GM18870 (cell line): ENCODE measurements at regions not wholly inside any gene's neighbourhood (a gene's known extent, or its start where the extent isn't known, plus 50 kb on each side); places are given as distances from the start of the nearest gene placed in this dataset.
A peak's percentile ranks its signal among the peaks of the same experiment; 100 is the strongest.

ENCODE experiments used
- ATAC-seq: cut with Tn5 transposase; IDR thresholded peaks from one replicate; pipeline ENCODE4 v1.9.1; 2021; ENCODE audit warnings: moderate library complexity; ENCODE audit not compliant: unreplicated experiment

DNA sequence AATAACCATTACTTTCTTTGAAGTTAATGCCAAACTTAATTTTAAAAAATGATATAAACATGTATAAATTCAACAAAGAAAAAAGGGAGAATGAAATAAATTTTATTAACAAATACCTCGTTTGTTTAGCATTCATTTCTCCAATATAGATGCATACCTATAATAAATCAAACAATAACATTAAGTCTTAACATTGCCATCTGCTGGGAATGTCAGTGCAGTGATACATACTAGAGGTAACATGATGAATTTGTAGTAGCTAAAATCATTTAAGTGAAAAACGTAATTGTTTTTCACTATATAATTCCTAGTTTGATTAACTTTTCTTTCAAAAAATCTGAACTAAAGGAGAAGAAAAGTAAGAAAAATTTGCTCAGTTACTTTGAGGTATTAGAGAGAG, 340.2 kb upstream of the CBLB start:
- no peak for ATAC-seq

DNA sequence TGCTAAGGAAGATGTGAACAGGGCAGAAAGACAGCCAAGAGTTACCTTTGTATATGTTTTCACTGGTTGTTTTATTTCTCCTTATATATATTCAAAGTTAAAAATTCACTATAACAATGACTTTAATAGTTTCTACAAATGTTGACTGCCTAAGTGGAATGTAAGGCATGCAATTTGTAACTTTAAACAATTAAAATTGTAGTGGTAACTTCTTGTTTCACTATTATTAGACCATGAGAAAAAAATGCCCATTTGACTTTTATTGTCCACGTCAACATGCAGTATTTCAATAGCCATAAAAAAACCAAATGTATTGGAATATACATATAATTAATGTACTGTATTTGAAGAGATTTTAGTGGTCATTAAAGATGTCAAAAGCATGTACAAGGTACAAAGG, 340.7 kb upstream of the CBLB start:
- ATAC-seq: no peak

DNA sequence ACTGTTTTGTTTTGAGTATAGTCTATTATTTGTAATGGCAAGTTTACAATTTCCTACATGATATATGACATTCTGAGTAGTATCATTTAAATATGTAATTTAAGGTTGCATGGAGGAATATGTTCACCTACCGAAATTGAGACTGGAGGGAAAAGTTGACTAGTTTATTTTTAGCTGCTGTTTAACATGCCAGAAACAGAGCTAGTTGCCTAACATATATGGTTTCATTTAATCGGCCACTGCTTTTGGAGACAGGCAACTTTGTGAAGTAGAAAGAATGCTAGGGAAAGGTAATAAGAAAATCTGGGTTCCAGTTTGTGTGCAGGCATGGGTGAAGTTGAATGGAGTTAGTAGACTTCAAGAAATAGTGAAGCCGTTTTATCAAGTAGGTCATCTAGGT, 342.1 kb upstream of the CBLB start:
- no peak for ATAC-seq

DNA sequence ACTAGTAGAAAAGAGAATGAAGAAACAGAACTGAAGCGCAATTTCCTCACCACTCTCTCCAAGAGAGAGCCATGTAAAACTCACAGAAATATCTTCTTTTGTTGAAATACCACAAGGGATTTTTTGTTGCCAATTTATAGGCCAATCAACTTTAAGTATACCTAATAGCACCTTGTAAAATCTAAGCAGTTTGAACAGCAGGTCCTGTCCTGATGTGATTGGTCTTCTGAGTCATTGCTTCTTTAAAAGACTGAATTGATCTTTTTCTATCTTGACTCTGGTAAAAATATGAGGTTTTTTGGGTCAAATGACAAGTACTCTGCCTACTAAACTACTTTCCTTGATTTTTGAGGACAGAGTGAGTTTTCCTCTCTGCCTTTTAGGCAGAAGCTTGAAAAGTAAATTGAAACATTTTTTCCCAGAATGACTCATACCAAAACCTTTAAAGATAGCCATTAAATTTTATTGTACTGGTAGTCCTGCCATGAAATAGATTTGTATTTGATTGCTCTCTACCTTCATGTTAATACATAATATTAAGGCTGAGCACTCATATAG, 343.9 kb upstream of the CBLB start:
- no peak for ATAC-seq

DNA sequence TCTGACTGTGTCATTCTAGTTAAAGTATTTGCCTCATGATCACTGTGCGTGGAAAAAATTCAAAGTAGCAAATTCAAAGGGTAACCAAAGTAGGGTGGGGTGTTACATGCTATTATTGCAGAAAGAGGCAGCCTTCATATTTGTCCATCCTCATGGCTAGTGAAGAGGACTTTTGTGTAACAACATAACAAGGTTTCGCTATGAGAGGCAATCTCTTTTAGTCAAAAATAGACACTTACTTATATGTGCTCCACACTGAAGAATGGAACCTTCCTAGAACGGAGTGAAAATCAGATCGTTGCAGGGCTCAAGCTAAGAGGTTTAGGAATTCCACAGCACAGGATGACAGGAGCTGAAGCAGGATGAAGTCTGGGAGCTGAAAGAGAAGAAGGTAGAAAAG, 345.1 kb upstream of the CBLB start:
- no peak for ATAC-seq

DNA sequence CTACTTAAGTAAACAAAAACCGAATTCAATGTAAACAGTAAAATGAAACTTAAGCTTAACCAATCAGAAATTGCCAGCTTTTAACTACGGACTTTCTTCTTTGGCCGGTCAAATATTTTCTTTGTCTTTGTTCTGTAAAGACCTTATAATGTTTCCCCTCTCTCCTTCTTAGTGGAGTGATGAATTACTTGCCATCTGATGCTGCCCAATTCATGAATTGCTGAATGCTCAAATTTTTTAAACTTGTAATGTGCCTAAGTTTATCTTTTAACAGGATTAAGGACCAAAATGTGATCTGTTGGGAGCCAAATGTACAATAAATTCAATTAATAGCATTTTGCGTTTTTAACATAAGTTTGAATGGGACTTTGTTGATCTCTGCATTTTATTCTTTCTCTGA, 345.8 kb upstream of the CBLB start:
- ATAC-seq: no peak

DNA sequence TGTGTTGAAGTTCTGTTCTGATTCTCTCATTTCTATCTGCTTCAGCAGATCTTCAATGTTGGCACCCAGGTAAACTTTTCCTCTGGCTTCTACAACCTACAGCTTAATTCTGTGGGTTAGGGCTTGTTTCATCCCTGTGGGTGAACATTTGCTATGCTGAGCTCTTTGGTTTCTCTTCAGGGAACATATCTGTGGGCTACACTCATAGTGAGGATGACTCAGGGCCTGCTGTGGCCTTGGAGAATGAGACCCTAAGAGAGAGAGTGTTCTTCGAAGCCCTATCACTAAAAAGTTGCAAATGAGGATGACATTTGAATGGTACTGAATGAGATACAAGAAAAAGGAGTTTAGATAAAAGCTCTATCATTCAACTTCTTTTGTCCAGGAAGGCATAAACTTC, 346.2 kb upstream of the CBLB start:
- ATAC-seq: no peak

DNA sequence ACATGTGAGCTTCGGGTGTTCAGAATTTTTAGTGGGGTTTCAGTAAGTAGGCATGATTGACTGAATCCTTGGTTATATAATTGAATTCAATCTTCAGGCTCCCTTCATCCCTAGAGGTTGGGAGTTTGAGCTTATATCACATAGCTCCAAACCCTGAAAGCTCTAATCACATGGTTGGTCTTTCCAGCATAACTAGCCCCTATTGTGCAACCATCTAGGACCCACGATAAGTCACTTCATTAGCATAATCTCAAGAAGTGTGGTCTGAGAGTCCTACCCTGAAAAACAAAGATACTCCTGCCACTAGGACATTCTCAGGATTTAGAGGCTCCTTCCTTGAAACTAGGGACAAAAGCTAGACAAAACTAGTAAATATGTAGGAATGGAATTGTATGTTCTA, 348.9 kb upstream of the CBLB start:
- ATAC-seq: no peak

DNA sequence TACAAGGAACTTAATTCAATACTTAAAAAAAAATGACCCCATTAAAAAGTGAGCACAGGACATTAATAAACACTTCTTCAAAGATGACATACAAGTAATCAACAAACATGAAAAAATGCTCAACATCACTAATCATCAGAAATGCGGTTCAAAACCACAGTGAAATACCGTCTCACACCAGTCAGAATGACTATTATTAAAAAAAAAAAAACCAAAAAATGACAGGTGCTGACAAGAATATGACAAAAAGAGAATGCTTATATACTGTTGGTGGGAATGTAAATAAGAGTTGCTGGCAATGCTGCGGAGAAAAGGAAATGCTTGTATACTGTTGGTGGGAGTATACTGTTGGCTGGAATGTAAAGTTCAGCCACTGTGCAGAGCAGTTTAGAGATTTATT, 358.3 kb upstream of the CBLB start:
- no peak for ATAC-seq

DNA sequence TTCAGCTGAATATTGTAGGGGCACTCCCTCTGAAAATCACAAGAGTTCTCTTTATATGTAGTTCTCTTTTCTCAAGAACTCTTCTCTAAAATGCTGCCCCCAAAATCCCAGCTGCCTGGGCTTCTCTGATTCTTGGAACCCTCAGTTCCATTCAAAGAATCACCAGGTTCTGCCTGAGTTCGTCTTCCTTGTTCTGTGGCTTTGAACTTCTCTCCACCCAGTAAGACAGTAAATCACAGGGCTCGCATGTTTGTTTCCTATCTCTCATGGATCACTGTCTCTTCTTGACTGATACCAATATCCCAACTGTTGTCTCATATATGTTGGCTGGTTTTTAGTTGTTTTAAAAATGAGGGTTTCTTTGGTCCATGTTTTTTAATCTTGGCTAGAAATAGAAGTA, 359.5 kb upstream of the CBLB start:
- no peak for ATAC-seq

DNA sequence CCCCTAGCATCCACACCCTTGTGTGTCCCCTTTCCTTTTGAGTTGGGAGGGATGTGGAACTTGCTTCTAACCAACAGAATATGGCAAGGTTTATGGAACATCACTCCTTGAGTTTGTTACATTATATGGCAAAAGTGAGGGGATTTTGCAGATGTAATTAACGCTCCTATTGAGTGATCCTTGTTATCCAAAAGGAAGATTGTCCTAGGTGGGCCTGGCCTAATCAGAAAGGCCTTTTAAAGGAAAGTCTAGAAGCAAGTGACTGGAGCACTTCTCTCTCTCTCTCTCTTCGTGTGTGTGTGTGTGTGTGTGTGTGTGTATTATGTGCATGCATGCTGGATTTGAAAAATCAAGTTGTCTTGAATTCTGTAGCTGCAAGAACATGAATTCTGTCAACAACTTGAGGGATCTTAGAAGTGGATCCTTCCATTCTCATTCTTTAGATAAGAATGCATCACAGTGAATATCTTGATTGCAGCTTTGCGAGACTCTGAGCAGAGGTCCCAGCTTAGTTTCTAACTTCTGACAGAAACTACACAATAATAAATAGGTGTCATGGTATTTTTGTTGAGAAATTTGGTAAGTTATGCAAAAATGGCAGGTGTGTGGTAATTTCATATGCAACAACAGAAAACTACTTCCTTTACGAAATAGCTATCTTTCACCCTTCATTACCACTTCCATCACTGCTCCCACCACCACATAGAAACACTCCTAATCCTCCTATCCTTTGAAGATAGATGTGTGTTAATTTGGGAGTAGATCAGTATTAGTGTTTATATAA, 360.9 kb upstream of the CBLB start:
- ATAC-seq: no peak

DNA sequence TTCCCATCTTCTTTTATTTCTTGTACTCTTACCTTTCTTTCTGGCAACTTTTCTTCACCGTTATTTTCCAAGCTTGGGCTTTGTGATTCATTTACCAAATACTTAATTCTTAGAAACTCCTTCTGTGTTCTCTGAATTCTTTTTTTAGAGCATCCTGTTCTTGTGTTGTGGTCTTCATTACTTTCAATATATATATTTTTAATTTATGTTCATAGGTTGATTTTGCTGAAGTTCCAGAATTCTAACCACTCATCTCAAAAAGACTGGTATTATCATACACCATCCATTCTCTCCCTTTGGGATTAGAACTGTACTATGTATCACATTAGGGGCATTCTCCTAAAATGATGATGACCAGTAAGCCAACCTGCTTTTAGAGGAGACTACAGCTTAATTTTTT, 362.3 kb upstream of the CBLB start:
- ATAC-seq: no peak

DNA sequence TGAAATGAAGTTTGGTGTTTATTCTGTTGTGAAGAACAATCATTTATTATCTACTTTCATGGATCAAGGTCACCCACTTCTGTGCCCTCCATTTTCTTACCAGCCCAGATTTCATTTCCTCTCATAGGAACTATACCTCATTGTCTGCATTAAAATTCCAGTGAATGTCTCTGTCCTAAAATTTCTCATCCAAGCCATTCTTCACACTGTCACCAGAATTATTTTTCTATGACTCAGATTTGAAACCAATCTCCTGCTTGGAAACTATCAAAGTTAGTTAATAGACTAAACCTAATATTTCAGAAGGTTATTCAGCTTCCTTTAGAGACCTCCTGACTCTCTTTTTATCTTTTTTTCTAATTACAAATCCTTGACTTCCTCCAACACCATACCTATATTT, 364.1 kb upstream of the CBLB start:
- no peak for ATAC-seq

DNA sequence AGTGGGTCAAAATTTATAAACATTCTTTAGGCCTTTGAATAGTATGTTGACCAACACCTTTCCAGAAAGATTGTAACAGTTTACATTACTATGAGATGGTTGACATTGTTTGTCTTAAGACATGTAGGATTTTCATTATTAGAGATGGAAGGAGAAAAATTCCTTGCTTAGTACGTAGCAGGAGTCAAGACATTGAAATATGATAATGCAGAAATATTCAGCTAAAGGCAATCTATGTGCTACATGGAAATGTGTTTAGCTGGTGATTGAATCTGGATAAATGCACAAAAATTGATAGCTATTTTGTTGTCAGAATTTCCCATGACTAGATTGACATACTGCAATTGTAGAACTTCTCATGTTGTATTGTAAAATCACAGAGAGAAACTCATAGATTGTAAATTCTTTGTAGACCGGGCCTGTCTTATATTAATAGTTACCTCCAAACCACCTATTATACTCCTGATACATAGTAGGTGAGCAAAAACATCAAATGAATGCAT, 370.4 kb upstream of the CBLB start:
- no peak for ATAC-seq

DNA sequence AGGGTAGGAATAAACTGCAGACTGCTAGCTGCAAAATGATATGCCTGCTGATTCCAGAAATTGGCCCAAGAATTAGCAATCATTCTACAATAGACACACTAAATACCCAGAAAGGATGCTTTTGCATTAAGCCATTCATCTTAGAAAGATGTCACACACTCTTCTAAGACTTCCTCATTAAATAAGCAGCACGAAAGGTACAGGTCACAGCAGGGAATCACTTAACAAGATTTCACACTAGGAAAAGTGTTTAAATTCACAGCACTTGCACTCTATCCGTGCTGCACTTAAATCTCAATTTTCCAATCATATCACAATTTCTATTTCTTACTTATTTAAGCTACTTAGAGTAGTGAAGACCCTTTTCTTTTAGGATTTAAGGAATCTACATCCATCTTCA, 372.8 kb upstream of the CBLB start:
- ATAC-seq: no peak

DNA sequence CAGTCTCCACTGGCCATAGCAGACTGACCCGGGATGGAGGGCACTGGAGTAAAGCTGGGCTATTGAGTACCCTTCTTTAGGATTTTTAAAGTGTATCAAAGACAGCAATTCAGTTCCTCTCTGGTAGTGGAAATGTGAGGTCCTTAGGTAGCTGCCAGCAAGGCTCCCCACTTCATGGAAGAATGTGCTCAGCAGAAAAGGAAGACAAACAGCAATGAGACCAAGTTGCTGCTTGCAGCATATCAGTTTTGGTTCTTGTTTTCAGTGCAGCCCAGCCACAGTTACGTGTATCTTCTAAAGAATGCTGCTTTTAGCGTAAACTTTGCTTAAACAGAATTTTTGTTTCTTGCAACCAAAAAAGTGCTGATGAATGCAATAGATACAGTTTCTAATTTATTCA, 374.0 kb upstream of the CBLB start:
- ATAC-seq: no peak

DNA sequence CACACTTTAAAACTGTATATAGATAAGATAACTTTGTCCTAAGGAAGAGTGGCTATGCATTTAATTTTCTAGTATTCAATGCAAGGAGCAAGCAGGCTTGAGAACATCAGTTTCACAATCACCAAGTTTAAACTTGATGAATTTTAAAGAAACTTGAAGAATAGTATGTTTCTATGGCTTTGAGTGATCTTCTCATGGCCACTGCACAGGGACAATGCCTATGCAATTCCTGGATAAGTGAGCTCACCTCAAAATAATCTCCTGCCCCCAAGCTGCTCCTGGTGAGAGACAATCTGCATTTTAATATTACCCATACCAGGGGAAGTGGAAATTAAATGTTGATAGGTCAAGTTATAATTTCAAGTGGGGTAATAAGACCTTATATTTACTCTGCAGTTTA, 376.6 kb upstream of the CBLB start:
- no peak for ATAC-seq

DNA sequence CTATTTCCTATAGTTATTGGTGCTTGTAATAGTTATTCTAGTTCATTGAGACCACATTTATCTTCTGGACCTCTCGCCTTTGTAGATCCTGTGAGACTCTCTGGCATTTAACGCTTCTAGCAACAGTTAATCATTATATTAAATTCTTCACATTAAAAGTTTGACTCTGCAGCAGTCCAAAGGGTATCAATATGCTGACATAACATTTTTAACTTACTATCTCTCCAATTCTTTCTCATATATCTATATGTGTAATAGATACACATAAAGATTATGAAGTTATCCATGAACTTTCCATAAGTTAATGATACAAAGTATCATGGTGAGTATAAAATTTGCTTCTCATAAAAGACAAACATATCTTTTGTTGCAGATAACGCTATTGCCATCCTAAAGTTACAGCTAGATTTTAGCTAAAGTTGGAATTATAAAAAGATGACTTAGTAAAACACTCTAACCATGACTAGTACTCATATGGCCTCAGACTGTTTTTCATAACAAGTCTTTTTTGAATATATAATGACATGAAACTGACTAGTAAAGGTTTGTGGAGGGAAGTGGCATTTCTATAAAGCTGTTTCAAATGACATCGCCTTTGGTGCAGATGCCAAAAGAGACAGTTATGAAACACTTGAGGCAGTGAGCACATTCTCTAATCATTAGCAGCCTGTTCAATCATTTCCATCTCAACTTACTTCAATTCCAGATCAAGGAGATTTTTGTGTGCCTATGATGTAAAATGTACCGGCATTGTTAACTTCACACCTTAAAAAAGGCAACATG, 379.3 kb upstream of the CBLB start:
- ATAC-seq: peak; percentile 67

DNA sequence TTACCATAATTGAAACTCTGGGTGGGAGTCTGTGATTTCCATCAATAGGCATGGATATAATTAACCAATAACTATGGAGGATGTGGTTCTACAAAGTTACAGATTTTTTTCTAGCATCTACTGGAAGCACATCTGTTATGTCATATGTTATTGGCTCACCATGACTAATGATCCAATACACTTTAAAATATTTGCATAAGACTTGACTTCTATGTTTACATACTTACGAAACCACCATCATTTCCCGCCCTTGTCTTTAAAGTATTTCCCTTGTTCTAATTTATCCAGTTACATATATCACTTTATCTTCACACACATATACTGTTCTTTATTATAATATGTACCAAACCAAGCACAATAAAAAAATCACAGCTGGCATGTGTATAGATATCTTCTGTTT, 380.3 kb upstream of the CBLB start:
- no peak for ATAC-seq

DNA sequence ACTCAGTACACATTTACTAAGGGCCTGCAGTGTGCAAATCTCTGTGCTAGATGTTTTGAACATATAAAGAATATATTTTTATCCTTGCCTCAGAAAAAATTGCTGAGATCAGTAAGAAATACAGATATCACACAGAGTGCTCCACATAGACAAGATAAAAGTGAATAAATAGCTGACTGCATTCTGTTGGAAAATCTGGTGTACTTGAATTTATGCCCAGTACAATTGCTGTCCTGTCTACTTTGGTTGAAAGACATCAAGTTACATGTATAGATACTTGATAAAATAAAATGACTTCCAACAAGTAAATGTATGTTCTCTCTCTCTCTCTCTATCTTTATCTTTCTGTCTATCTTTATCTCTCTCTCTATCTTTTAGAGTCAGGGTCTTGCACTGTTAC, 381.2 kb upstream of the CBLB start:
- no peak for ATAC-seq

DNA sequence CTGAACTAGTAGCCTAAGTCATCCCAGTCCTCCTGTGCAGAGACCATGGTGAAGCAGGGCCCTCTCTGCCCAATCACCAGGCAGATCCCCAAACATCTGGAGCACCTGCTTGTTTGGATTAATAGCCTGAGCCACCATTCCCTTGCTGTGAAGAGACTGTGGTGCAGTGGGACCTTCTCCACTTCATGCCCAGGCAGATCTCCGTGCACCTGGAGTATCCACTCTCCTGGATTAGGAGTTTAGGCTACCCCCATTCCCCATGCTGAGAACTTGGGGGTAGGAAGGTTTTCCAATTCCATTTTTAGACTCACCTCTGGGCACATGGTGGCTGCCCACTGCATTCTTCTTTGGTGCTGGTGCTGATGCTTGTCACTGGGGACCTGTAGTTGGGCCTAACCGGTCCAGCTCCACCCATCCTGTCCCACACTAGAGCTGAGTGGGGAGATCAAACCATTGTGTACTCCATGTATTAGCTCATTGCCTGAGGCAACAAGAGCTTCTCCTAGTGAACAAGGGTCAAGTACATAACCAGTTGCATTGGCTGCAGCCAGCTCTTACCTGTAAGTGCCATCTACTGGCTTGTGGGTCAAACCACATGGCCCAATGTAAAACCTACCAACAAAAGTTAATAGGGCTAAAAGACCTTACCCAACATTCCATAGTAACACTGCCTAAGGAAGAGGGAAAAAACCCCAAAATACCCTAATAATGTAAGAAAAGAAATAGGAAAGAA, 382.5 kb upstream of the CBLB start:
- ATAC-seq: no peak

DNA sequence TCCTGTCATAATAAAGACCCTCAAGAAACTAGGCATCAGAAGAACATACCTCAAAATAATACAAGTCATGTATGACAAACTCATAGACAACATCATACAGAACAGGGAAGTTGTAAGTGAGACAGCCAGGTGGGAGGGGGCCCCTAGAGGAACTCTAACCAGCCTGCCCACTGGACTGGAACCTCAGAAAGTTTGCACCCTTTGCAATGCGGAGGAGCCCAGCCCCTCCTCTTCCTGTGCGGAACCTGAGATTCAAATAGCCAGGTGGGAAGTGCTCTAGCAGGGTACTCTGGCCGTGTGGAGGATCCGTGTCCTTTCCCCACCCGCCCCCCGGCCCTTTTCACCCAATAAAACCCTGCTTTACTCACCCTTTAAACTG, 387.0 kb upstream of the CBLB start:
- peak; percentile 94 for ATAC-seq
